ENCODE measurements at regions not wholly inside any gene's neighbourhood (a gene's known extent, or its start where the extent isn't known, plus 50 kb on each side); places are given as distances from the start of the nearest gene placed in this dataset.

DNA sequence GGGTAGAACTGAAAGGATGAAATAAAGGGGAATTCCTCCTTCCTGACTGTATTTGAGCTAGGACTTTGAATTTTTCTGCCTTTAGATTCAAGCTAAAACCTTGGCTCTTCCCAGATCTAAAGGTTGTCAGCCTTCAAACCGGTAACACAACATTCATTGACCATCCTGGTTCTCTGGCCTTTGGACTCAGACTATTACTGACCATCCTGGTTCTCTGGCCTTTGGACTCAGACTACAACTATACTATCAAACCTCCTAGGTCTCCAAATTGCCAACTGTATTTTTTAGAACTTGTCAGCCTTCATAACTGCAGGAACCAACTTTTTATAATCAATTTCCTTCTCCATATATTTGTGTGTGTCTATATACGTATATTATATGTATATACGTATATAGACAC lies 140.6 kb upstream of the RBMY1B start:
- FAIRE-seq, result no peak

DNA sequence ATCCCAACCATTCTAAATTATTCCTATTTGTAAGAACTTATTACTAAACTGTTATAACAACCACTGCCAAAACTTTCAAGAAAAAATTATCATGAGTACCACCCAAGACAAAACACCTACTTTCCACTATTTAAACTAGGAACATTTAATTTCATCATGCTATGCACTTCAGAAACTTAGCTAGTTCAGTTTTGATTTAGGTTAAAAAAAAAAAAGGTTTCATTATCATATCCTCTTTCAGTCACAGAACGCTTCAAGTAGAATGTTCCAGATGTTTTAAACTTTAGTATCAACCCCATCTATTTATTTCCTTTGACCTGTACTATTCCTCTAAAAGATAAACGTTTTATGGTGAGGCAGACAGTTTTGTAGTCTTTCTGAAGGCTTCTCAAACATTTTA lies 117.0 kb upstream of the RBMY1B start:
- no peak for FAIRE-seq

DNA sequence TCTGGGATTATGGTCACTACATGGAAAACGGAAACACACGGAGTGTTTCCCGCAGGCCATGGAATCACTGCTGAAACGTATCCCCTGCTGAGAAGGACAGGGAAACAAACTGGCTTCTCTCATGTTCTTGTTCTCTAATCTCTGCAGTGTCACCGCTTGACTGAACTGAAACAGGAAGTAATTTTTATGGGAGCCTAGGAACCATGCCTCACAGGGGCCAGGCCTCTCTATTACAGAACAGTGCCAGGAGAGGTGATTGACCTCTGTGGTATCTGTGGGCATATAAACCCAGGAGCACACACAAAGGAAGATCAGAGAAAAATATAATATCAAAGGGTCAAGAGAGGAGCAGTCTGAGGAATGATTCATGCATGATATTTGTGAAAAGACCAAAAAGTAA lies 88.9 kb upstream of the RBMY1B start:
- FAIRE-seq, result peak; percentile 94

DNA sequence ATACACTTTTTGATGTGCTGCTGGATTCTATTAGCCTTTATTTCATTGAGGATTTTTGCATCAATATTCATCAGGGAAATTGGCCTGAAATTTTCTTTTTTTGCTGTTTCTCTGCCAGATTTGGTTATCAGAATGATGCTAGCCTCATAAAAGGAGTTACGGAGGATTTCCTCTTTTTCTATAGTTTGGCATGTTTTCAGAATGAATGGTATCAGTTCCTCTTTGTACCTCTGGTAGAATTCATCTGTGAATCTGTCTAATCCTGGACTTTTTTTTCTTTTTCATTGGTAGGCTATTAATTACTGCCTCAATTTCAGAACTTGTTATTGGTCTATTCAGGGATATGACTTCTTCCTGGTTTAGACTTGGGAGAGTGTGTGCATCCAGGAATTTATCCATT lies 70.6 kb upstream of the RBMY1B start:
- no peak for FAIRE-seq

DNA sequence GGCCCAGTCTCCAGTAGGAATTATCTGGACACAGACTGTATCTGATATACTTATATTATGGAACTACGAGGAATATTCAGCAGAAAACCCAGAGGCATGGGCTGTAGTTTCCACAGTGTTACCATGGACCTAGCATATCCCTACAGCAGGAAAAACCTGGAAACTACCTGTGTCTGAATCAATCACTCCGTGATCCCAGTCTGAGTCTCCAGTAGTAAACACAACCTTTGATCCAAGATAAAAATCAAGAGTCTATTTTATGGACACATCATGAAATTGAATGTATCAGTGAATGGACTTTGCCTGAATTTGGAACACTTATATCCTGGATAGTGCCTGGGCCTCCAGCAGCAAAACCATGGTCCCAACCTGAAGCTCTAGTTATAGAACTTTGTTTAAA lies 57.5 kb upstream of the RBMY1B start:
- FAIRE-seq, result no peak

DNA sequence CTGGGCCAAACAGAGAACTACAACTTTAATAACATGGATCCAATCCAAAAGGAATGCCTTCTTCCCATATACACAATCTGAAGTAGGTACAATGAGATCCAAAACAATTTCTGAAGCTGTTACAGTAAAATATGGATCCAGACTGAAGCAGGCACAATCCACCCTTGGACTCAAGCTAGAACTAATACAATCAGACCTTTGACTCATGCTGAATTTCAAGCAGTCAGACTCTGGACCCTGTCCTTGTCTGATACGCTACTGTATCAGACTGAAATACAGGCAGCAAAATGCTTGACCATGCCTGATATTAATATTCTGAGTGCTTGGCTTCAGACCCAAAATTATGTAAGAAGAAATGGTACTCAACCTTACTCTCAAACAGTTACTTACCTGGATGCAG lies 57.0 kb upstream of the RBMY1B start:
- no peak for FAIRE-seq

DNA sequence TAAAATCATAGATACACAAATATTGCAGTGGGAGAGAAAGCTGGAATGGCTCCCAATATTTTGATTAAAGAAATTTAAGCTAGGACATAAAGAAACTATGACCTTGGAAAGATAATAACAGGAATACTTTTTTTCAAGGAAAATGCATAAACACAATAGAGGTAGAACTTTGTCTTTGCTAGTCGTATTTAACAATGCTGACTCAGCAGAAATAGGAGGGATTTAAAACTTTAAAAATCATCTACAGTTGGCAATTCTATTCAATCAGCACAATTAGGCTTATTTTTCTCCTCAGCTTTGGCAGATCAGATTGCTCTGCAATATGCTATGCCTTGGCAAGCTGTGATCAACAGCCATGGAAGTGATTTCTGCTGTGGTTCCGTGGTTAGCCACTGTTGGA lies 51.5 kb upstream of the RBMY1B start:
- FAIRE-seq, result peak; percentile 89
